Neuronal stem cell (in vitro differentiated cells): ENCODE measurements at regions not wholly inside any gene's neighbourhood (a gene's known extent, or its start where the extent isn't known, plus 50 kb on each side); places are given as distances from the start of the nearest gene placed in this dataset.

Experiments used
- DNase-seq: peaks from one replicate; pipeline ENCODE4 v3.0.0-alpha.2; 2013; ENCODE audit warnings: low spot score
- H2AFZ ChIP-seq: one replicate; pipeline ENCODE4 v1.6.1; 2013; ENCODE audit warnings: mild to moderate bottlenecking, low read length, inconsistent platforms
- H2AK5ac ChIP-seq: 2 replicates; pipeline ENCODE4 v1.6.1; 2013; ENCODE audit warnings: low read depth, mild to moderate bottlenecking, inconsistent platforms, low read length, moderate library complexity, mixed read lengths
- H2BK120ac ChIP-seq: 2 replicates; pipeline ENCODE4 v1.6.1; 2013; ENCODE audit warnings: low read depth, mild to moderate bottlenecking, inconsistent platforms, low read length, moderate library complexity, mixed read lengths
- H2BK12ac ChIP-seq: one replicate; pipeline ENCODE4 v1.6.1; 2013; ENCODE audit warnings: low read length, inconsistent platforms
- H2BK15ac ChIP-seq: 2 replicates; pipeline ENCODE4 v1.6.1; 2013; ENCODE audit warnings: mild to moderate bottlenecking, low read length, inconsistent platforms, mixed read lengths
- H2BK5ac ChIP-seq: one replicate; pipeline ENCODE4 v1.6.1; 2013; ENCODE audit warnings: inconsistent platforms, mild to moderate bottlenecking, low read length, moderate library complexity
- H3K14ac ChIP-seq: one replicate; pipeline ENCODE4 v1.6.1; 2013; ENCODE audit warnings: low read length, inconsistent platforms
- H3K18ac ChIP-seq: 2 replicates; pipeline ENCODE4 v1.6.1; 2013; ENCODE audit warnings: low read length, inconsistent platforms
- H3K23ac ChIP-seq: 2 replicates; pipeline ENCODE4 v1.6.1; 2013; ENCODE audit warnings: low read depth, mild to moderate bottlenecking, mixed read lengths, low read length, inconsistent platforms; ENCODE audit not compliant: poor library complexity
- H3K27ac ChIP-seq: replicated peaks from 3 replicates; pipeline ENCODE4 v1.5.1; 2013; ENCODE audit warnings: low read length, inconsistent platforms
- H3K27me3 ChIP-seq, 3 experiments: 2 replicates each; pipeline ENCODE4 v1.6.1; 2013; ENCODE audit warnings: low read length in 3 of 3, mild to moderate bottlenecking in 2 of 3, inconsistent platforms in 1 of 3, low read depth in 1 of 3, mixed read lengths in 1 of 3, moderate library complexity in 1 of 3; ENCODE audit not compliant: control insufficient read depth in 3 of 3, insufficient read depth in 3 of 3
- H3K36me3 ChIP-seq, 2 donors: replicated peaks in 1 of 2; 2 replicates each; pipeline ENCODE4 v1.6.1; 2013; ENCODE audit warnings: low read length in 2 of 2; ENCODE audit not compliant: control insufficient read depth in 2 of 2, insufficient read depth in 2 of 2
- H3K4ac ChIP-seq: 2 replicates; pipeline ENCODE4 v1.6.1; 2013; ENCODE audit warnings: inconsistent platforms, mild to moderate bottlenecking, low read length, moderate library complexity
- H3K4me1 ChIP-seq, 2 donors: 1 replicate in 1 of 2; 2 replicates in 1 of 2; pipeline ENCODE4 v1.6.1; 2013; ENCODE audit warnings: low read length in 2 of 2, low read depth in 1 of 2; ENCODE audit not compliant: control insufficient read depth in 2 of 2, insufficient read depth in 1 of 2
- H3K4me2 ChIP-seq: one replicate; pipeline ENCODE4 v1.6.1; 2013; ENCODE audit warnings: mild to moderate bottlenecking, low read length, inconsistent platforms; ENCODE audit not compliant: insufficient read depth, poor library complexity, severe bottlenecking
- H3K4me3 ChIP-seq, 2 donors: 2 replicates each; pipeline ENCODE4 v1.5.1; 2013; ENCODE audit warnings: low read length in 2 of 2, mild to moderate bottlenecking in 2 of 2, inconsistent platforms in 1 of 2, moderate library complexity in 1 of 2
- H3K79me1 ChIP-seq: one replicate; pipeline ENCODE4 v1.6.1; 2013; ENCODE audit warnings: low read depth, mild to moderate bottlenecking, inconsistent platforms, low read length, moderate library complexity
- H3K9ac ChIP-seq: one replicate; pipeline ENCODE4 v1.6.1; 2013; ENCODE audit warnings: mild to moderate bottlenecking, low read depth, low read length, inconsistent platforms; ENCODE audit not compliant: poor library complexity
- H3K9me3 ChIP-seq, 2 donors: replicated peaks in 1 of 2; 2 replicates each; pipeline versions ENCODE3 to v1.6.1; 2013; ENCODE audit warnings: low read length in 2 of 2, mild to moderate bottlenecking in 2 of 2, inconsistent platforms in 1 of 2, low read depth in 1 of 2, mixed read lengths in 1 of 2, moderate library complexity in 1 of 2; ENCODE audit not compliant: control insufficient read depth in 2 of 2, insufficient read depth in 1 of 2
- H4K8ac ChIP-seq: one replicate; pipeline ENCODE4 v1.6.1; 2013; ENCODE audit warnings: low read depth, mild to moderate bottlenecking, inconsistent platforms, low read length, moderate library complexity
- H4K91ac ChIP-seq: one replicate; pipeline ENCODE4 v1.6.1; 2013; ENCODE audit warnings: low read length, low read depth, mild to moderate bottlenecking, inconsistent platforms; ENCODE audit not compliant: poor library complexity
- WGBS, 2 donors: extraction: QIAGEN DNeasy Blood & Tissue Kit; methylation state at CpG; one replicate each; pipeline ENCODE4 v1.1.7; 2013; ENCODE audit warnings: missing lambda C conversion rate in 2 of 2, mixed read lengths in 1 of 2; ENCODE audit not compliant: insufficient read length in 2 of 2, insufficient replicate concordance in 1 of 2; ENCODE audit errors: extremely low coverage in 2 of 2; 5-methylcytosine and 5-hydroxymethylcytosine counted together

GRCh38 chr11:119573858-119574257, 150.9 kb upstream of the THY1 start:
- no peak overlapping the region for H3K4me3 ChIP-seq
- no peak overlapping the region for H2BK5ac ChIP-seq
- H3K9ac ChIP-seq, result no peak overlapping the region
- H2BK15ac ChIP-seq, result no peak overlapping the region
- H4K8ac ChIP-seq, result no peak overlapping the region
- no peak overlapping the region for H3K23ac ChIP-seq
- no peak overlapping the region for H3K4ac ChIP-seq
- H3K18ac ChIP-seq, result no peak overlapping the region
- no peak overlapping the region for H2AFZ ChIP-seq
- no peak for DNase-seq
- no peak overlapping the region for H3K14ac ChIP-seq
- no peak overlapping the region for H2BK120ac ChIP-seq
- WGBS, 2 donors, result no CpG with 5 or more reads among the region's 1 CpG
- no peak overlapping the region for H3K4me2 ChIP-seq
- no peak overlapping the region for H2AK5ac ChIP-seq
- H3K4me1 ChIP-seq, result peaks cover 0 to under 1% of the 10 kb centered on the region in 2 donors
- H3K27ac ChIP-seq, result no peak overlapping the region
- no peak overlapping the region for H2BK12ac ChIP-seq
- peaks cover 0 to 3% (median 0%) of the 10 kb centered on the region in 3 experiments for H3K27me3 ChIP-seq
- H3K79me1 ChIP-seq, result no peaks in the 10 kb centered on the region
- H3K9me3 ChIP-seq, result no peaks in the 10 kb centered on the region
- H3K36me3 ChIP-seq, result no peaks in the 10 kb centered on the region
- no peak overlapping the region for H4K91ac ChIP-seq

GRCh38 chr11:119572481-119573424, 149.8 kb upstream of the THY1 start:
- no peak for DNase-seq
- Histone ChIP-seq H3K9ac (no peak overlapping the region), H2AK5ac (no peak overlapping the region), H3K4me1 (peaks cover 5 to 11% of the 10 kb centered on the region in 2 donors), H2BK120ac (no peak overlapping the region), H3K18ac (no peak overlapping the region), H4K8ac (no peak overlapping the region), H2BK5ac (no peak overlapping the region), H4K91ac (no peak overlapping the region), H3K27ac (no peak overlapping the region), H3K4me2 (no peak overlapping the region), H3K9me3 (no peaks in the 10 kb centered on the region), H2BK12ac (no peak overlapping the region), H2AFZ (no peak overlapping the region), H3K36me3 (no peaks in the 10 kb centered on the region), H3K4ac (no peak overlapping the region), H3K23ac (no peak overlapping the region), H3K14ac (no peak overlapping the region), H3K27me3 (peaks cover 0 to 3% (median 0%) of the 10 kb centered on the region in 3 experiments), H3K4me3 (no peak overlapping the region), H2BK15ac (no peak overlapping the region), H3K79me1 (no peaks in the 10 kb centered on the region)
- WGBS, 2 donors, result no CpG with 5 or more reads among the region's 13 CpGs

- no peak overlapping the region for H3K9ac ChIP-seq
- H3K27me3 ChIP-seq, result peaks cover 0 to 3% (median 0%) of the 10 kb centered on the region in 3 experiments
- H2BK12ac ChIP-seq, result no peak overlapping the region
- no peak overlapping the region for H2BK120ac ChIP-seq
- no peak overlapping the region for H3K4ac ChIP-seq
- H3K23ac ChIP-seq, result no peak overlapping the region
- H3K4me1 ChIP-seq, result peaks cover 7 to 12% of the 10 kb centered on the region in 2 donors
- WGBS, 2 donors, result no CpG with 5 or more reads among the region's 3 CpGs
- no peak overlapping the region for H3K27ac ChIP-seq
- no peaks in the 10 kb centered on the region for H3K79me1 ChIP-seq
- H3K18ac ChIP-seq, result no peak overlapping the region
- H2BK5ac ChIP-seq, result no peak overlapping the region
- no peak overlapping the region for H4K8ac ChIP-seq
- H2AK5ac ChIP-seq, result no peak overlapping the region
- DNase-seq, result no peak
- H2AFZ ChIP-seq, result peak overlapping the region; percentile 18
- no peaks in the 10 kb centered on the region for H3K36me3 ChIP-seq
- no peak overlapping the region for H3K14ac ChIP-seq
- H4K91ac ChIP-seq, result no peak overlapping the region
- H3K4me3 ChIP-seq, result no peak overlapping the region
- H3K9me3 ChIP-seq, result no peaks in the 10 kb centered on the region
- H3K4me2 ChIP-seq, result no peak overlapping the region
- no peak overlapping the region for H2BK15ac ChIP-seq
These were observed 148.3 kb upstream of the THY1 start for GRCh38 chr11:119571311-119571710.
